Prostate gland (tissue), 2 donors: ENCODE measurements at regions not wholly inside any gene's neighbourhood (a gene's known extent, or its start where the extent isn't known, plus 50 kb on each side); places are given as distances from the start of the nearest gene placed in this dataset.

Experiments
- DNase-seq: peaks from one replicate; pipeline ENCODE4 v3.0.0-alpha.2; 2019; ENCODE audit warnings: low spot score
- H3K27ac ChIP-seq, 2 donors: fragments of 200-600 bp; sonication (generic); 2 replicates each; pipeline ENCODE4 v1.5.1; 2017 to 2019
- H3K27me3 ChIP-seq: fragments of 200-600 bp; sonication (generic); replicated peaks from 2 replicates; pipeline ENCODE4 v1.5.1; 2019; ENCODE audit not compliant: insufficient read depth
- H3K36me3 ChIP-seq, 2 donors: fragments of 200-600 bp; sonication (generic); 1 replicate in 1 of 2; 2 replicates in 1 of 2; pipeline versions ENCODE4 v1.5.1 to v1.8.1; 2017 to 2019
- H3K4me1 ChIP-seq: fragments of 200-600 bp; sonication (generic); replicated peaks from 2 replicates; pipeline ENCODE4 v1.5.1; 2019
- H3K4me3 ChIP-seq, 2 donors: fragments of 200-600 bp; sonication (generic); 2 replicates each; pipeline ENCODE4 v1.5.1; 2017 to 2019
- H3K9me3 ChIP-seq: fragments of 200-600 bp; sonication (generic); 2 replicates; pipeline ENCODE4 v1.5.1; 2017
- POLR2A ChIP-seq: fragments of 450-650 bp; IDR thresholded peaks from one replicate; pipeline ENCODE4 v1.6.1; 2016; ENCODE audit warnings: antibody characterized with exemption, mild to moderate bottlenecking
- POLR2AphosphoS5 ChIP-seq: sonication (generic); formaldehyde crosslinking; IDR thresholded peaks from one replicate; pipeline ENCODE4 v1.6.1; 2017; ENCODE audit warnings: antibody characterized with exemption
- WGBS: methylation state at CpG from one replicate; pipeline ENCODE4 v1.1.5; 2018; 5-methylcytosine and 5-hydroxymethylcytosine counted together
- intact Hi-C: fragments of 100-400 bp; cut with DNase I; formaldehyde crosslinking; loops from one replicate; pipeline ENCODE4 v1.14.2; 2022
- TF ChIP-seq, protein P1 (sequence below), 4 experiments: fragments of 200-600 bp in 2 of 4; fragments of 450-650 bp in 2 of 4; sonication (generic) in 2 of 4; IDR thresholded peaks; 1 replicate in 3 of 4; 2 replicates in 1 of 4; pipeline ENCODE4 v1.5.1; 2016 to 2019; ENCODE audit warnings: antibody characterized with exemption in 4 of 4, mild to moderate bottlenecking in 2 of 4, moderate library complexity in 2 of 4

- no peak overlapping the region for H3K27ac ChIP-seq
- H3K4me1 ChIP-seq: no peaks in the 10 kb centered on the region
- no peak for DNase-seq
- no peaks in the 10 kb centered on the region for H3K27me3 ChIP-seq
- H3K4me3 ChIP-seq: no peak overlapping the region
- intact Hi-C loops: no loop called here
- TF ChIP-seq, protein P1, sequence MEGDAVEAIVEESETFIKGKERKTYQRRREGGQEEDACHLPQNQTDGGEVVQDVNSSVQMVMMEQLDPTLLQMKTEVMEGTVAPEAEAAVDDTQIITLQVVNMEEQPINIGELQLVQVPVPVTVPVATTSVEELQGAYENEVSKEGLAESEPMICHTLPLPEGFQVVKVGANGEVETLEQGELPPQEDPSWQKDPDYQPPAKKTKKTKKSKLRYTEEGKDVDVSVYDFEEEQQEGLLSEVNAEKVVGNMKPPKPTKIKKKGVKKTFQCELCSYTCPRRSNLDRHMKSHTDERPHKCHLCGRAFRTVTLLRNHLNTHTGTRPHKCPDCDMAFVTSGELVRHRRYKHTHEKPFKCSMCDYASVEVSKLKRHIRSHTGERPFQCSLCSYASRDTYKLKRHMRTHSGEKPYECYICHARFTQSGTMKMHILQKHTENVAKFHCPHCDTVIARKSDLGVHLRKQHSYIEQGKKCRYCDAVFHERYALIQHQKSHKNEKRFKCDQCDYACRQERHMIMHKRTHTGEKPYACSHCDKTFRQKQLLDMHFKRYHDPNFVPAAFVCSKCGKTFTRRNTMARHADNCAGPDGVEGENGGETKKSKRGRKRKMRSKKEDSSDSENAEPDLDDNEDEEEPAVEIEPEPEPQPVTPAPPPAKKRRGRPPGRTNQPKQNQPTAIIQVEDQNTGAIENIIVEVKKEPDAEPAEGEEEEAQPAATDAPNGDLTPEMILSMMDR (IDR thresholded peaks at IDR 0.05): no peak
- TF ChIP-seq POLR2AphosphoS5 (no peak), POLR2A (no peak)
- H3K9me3 ChIP-seq: no peaks in the 10 kb centered on the region
- H3K36me3 ChIP-seq: no peaks in the 10 kb centered on the region
- WGBS: 25% methylated on average over 4 of the region's 4 CpGs
Observed at GRCh38 chr22:47928631-47929030, 1166.2 kb downstream of the TBC1D22A start.

- 89% methylated on average over 21 of the region's 21 CpGs for WGBS
- intact Hi-C loops: no loop called here
Observed at GRCh38 chr22:47927648-47928210, 1165.3 kb downstream of the TBC1D22A start.

DNA sequence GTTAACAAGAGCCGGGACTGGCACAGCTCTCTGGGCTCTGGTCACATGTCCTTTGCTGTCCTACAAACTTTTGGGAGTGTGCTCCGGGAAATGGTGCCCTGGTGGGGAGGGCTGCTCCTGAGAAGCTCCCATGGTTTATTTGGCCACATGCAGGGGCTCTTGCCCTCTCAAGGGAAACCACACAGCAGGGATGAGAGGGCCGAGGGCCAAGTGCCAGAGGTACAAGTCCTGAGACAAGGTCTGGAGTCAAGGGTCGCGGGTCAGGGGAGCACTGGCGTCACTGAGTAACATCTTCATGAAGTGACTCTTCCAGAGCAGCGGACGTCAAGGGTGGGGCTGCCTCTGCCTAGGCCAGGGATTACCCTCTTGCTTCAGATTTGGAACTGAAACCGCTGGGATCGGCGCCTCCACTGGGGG is 1160.6 kb downstream of the TBC1D22A start:
- Histone ChIP-seq H3K4me1 (no peaks in the 10 kb centered on the region), H3K4me3 (no peak overlapping the region), H3K27me3 (no peaks in the 10 kb centered on the region), H3K36me3 (no peaks in the 10 kb centered on the region), H3K27ac (no peak overlapping the region), H3K9me3 (no peaks in the 10 kb centered on the region)
- DNase-seq: no peak
- 90% methylated on average over 11 of the region's 11 CpGs for WGBS
- intact Hi-C loops: no loop called here
- TF ChIP-seq POLR2AphosphoS5: no peak
- TF ChIP-seq, protein P1 (IDR thresholded peaks at IDR 0.05): no peak
- TF ChIP-seq POLR2A: no peak

More at GRCh38 chr22:47927648-47928210, 1165.3 kb downstream of the TBC1D22A start:
- no peak overlapping the region for H3K27ac ChIP-seq
- H3K27me3 ChIP-seq: no peaks in the 10 kb centered on the region
- no peaks in the 10 kb centered on the region for H3K9me3 ChIP-seq
- no peak for TF ChIP-seq POLR2A
- TF ChIP-seq, protein P1 (IDR thresholded peaks at IDR 0.05): no peak
- no peak for TF ChIP-seq POLR2AphosphoS5
- no peak for DNase-seq
- H3K4me1 ChIP-seq: no peaks in the 10 kb centered on the region
- H3K4me3 ChIP-seq: no peak overlapping the region
- H3K36me3 ChIP-seq: no peaks in the 10 kb centered on the region

DNA sequence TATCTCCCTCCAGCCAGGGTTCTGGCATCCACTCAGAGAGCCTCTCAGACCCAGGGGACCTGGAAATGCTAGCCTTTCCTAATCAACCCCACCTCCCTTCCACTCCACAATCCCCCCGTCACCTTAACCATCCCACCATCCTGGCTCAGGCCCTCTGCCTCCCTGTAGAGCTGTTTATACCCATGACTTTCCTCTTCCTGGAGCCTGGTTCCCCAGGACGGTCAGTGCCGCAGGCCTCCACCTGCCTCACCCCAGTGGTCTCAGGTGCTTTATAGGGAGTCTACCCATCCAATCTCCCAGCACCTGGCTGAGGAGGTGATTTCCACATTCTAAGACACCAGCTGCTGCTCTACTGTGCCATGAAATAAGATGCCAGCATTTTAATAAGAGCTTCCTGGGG is 1159.5 kb downstream of the TBC1D22A start:
- Histone ChIP-seq H3K9me3 (no peaks in the 10 kb centered on the region), H3K4me1 (no peaks in the 10 kb centered on the region), H3K4me3 (no peak overlapping the region), H3K36me3 (no peaks in the 10 kb centered on the region), H3K27ac (no peak overlapping the region), H3K27me3 (no peaks in the 10 kb centered on the region)
- intact Hi-C loops: no loop called here
- TF ChIP-seq, protein P1 (IDR thresholded peaks at IDR 0.05): no peak
- TF ChIP-seq POLR2A: no peak
- no peak for TF ChIP-seq POLR2AphosphoS5
- 96% methylated on average over 3 of the region's 3 CpGs for WGBS
- DNase-seq: no peak

DNA sequence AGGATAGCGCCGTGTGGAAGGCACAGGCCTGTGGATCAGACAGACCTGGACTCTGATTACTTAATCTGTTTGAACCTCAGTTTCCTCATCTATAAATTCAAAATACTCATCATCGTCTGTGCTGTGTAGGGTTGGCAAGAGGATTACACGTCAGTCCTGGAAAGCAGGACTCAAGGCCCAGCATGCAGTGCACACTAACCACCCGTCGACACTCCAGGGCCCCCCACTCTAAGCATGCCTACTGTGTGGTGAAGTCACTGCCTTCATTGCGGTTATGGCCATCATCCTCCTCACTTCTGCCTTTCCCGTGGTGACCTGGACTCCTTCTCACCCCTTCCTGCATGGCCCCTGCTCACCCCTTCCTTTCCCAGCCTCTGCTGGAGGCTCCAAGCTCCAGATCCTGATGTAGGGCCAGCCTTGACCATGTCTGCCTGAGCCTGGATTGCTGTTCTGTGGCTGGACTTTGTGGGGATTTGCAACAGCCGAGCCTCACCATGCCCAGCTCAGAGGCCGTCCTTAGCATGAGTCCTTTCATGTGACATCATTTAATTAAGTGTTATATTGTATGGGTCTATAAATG is 1158.0 kb downstream of the TBC1D22A start:
- 78% methylated on average over 10 of the region's 10 CpGs for WGBS
- H3K36me3 ChIP-seq: no peaks in the 10 kb centered on the region
- intact Hi-C loops: no loop called here
- H3K27ac ChIP-seq: no peak overlapping the region
- TF ChIP-seq POLR2AphosphoS5 (no peak), POLR2A (no peak)
- TF ChIP-seq, protein P1 (IDR thresholded peaks at IDR 0.05): no peak
- no peaks in the 10 kb centered on the region for H3K9me3 ChIP-seq
- no peaks in the 10 kb centered on the region for H3K4me1 ChIP-seq
- no peak overlapping the region for H3K4me3 ChIP-seq
- no peaks in the 10 kb centered on the region for H3K27me3 ChIP-seq
- DNase-seq: no peak
